GM23338 (cell line): ENCODE measurements at regions not wholly inside any gene's neighbourhood (a gene's known extent, or its start where the extent isn't known, plus 50 kb on each side); places are given as distances from the start of the nearest gene placed in this dataset.

ENCODE experiments used
- ATAC-seq: fragments of 200-7000 bp; cut with Tn5 transposase; 3 replicates; pipeline ENCODE4 v1.9.1; 2020
- DNase-seq: peaks from one replicate; pipeline ENCODE4 v3.0.0-alpha.2; 2015; ENCODE audit warnings: low spot score
- H2AFZ ChIP-seq: fragments of 200-600 bp; sonication (generic); 2 replicates; pipeline ENCODE4 v1.8.0; 2016; ENCODE audit warnings: antibody characterized with exemption, mild to moderate bottlenecking, moderate library complexity
- H3F3A ChIP-seq: fragments of 200-600 bp; sonication (generic); replicated peaks from 2 replicates; pipeline ENCODE4 v1.8.0; 2017; ENCODE audit warnings: antibody characterized with exemption, mixed run types, low read depth
- H3K27ac ChIP-seq: fragments of 200-600 bp; sonication (generic); 2 replicates; pipeline ENCODE4 v1.6.1; 2016; ENCODE audit warnings: low read depth
- H3K27me3 ChIP-seq: fragments of 200-600 bp; sonication (generic); 2 replicates; pipeline ENCODE4 v1.8.0; 2016; ENCODE audit warnings: mild to moderate bottlenecking, mixed run types, moderate library complexity; ENCODE audit not compliant: insufficient read depth
- H3K36me3 ChIP-seq: fragments of 200-600 bp; sonication (generic); 2 replicates; pipeline ENCODE4 v1.8.0; 2016; ENCODE audit warnings: mild to moderate bottlenecking; ENCODE audit not compliant: insufficient read depth
- H3K4me1 ChIP-seq: fragments of 200-600 bp; sonication (generic); 2 replicates; pipeline ENCODE4 v1.8.0; 2016; ENCODE audit warnings: mild to moderate bottlenecking, moderate library complexity; ENCODE audit not compliant: insufficient read depth
- H3K4me2 ChIP-seq: fragments of 200-600 bp; sonication (generic); 2 replicates; pipeline ENCODE4 v1.7.1; 2017; ENCODE audit warnings: mixed run types
- H3K4me3 ChIP-seq: fragments of 200-600 bp; sonication (generic); 2 replicates; pipeline ENCODE4 v1.6.1; 2016; ENCODE audit warnings: mixed run types
- H3K79me2 ChIP-seq: fragments of 200-600 bp; sonication (generic); replicated peaks from 2 replicates; pipeline ENCODE4 v1.8.0; 2017; ENCODE audit warnings: mild to moderate bottlenecking; ENCODE audit not compliant: insufficient read depth
- H3K9me2 ChIP-seq: fragments of 200-600 bp; sonication (generic); 2 replicates; pipeline ENCODE4 v1.8.0; 2017; ENCODE audit not compliant: insufficient read depth
- H4K20me1 ChIP-seq: fragments of 200-600 bp; sonication (generic); replicated peaks from 2 replicates; pipeline ENCODE4 v1.8.0; 2017; ENCODE audit warnings: mild to moderate bottlenecking; ENCODE audit not compliant: insufficient read depth
- H3K27ac Mint-ChIP-seq: 2 replicates; pipeline ENCODE4 v1.8.0; 2020; ENCODE audit warnings: inconsistent platforms, mild to moderate bottlenecking, moderate library complexity, mixed read lengths
- H3K27me3 Mint-ChIP-seq: 3 replicates; pipeline ENCODE4 v1.8.0; 2022; ENCODE audit warnings: low read depth, mild to moderate bottlenecking, moderate library complexity, mixed read lengths, inconsistent platforms; ENCODE audit not compliant: insufficient read depth, poor library complexity
- H3K36me3 Mint-ChIP-seq: 3 replicates; pipeline ENCODE4 v1.8.0; 2021; ENCODE audit warnings: low read depth, mild to moderate bottlenecking, inconsistent platforms, moderate library complexity, mixed read lengths
- H3K4me1 Mint-ChIP-seq: 3 replicates; pipeline ENCODE4 v1.8.0; 2020; ENCODE audit warnings: mild to moderate bottlenecking, inconsistent platforms, mixed read lengths
- H3K4me3 Mint-ChIP-seq: 3 replicates; pipeline ENCODE4 v1.8.0; 2021; ENCODE audit warnings: moderate library complexity, mild to moderate bottlenecking, inconsistent platforms, mixed read lengths
- H3K9me3 Mint-ChIP-seq: 3 replicates; pipeline ENCODE4 v1.8.0; 2020; ENCODE audit warnings: moderate library complexity, mild to moderate bottlenecking, inconsistent platforms, mixed read lengths
- CREB1 ChIP-seq: fragments of 250-450 bp; sonication (Bioruptor Pico); IDR thresholded peaks from 2 replicates; pipeline ENCODE4 v1.5.0; 2020; ENCODE audit warnings: low read depth, mild to moderate bottlenecking, moderate library complexity
- ETS1 ChIP-seq: IDR thresholded peaks from 2 replicates; pipeline ENCODE4 v1.6.1; 2016; ENCODE audit warnings: antibody characterized with exemption
- EZH2 ChIP-seq: fragments of 200-600 bp; sonication (generic); IDR thresholded peaks from one replicate; pipeline ENCODE4 v1.8.0; 2017; ENCODE audit warnings: antibody characterized with exemption, mild to moderate bottlenecking, low read depth; ENCODE audit not compliant: unreplicated experiment
- EZH2phosphoT487 ChIP-seq: fragments of 200-600 bp; sonication (generic); IDR thresholded peaks from one replicate; pipeline ENCODE4 v1.8.1; 2018; ENCODE audit warnings: antibody characterized with exemption; ENCODE audit not compliant: unreplicated experiment
- JUNB ChIP-seq: IDR thresholded peaks from one replicate; pipeline ENCODE4 v1.6.1; 2016; ENCODE audit warnings: antibody characterized with exemption; ENCODE audit not compliant: unreplicated experiment
- NANOG ChIP-seq: IDR thresholded peaks from 2 replicates; pipeline ENCODE4 v1.6.1; 2016; ENCODE audit warnings: antibody characterized with exemption, borderline replicate concordance
- POLR2AphosphoS5 ChIP-seq: IDR thresholded peaks from 2 replicates; pipeline ENCODE4 v1.6.1; 2016; ENCODE audit warnings: antibody characterized with exemption, low read depth
- STAT1 ChIP-seq: IDR thresholded peaks from one replicate; pipeline ENCODE4 v1.6.1; 2016; ENCODE audit warnings: antibody characterized with exemption; ENCODE audit not compliant: unreplicated experiment
- ZNF114 ChIP-seq: fragments of 250-450 bp; sonication (Bioruptor Pico); IDR thresholded peaks from 2 replicates; pipeline ENCODE4 v1.5.0; 2020; ENCODE audit warnings: mild to moderate bottlenecking, moderate library complexity
- ZNF331 ChIP-seq: fragments of 250-450 bp; sonication (Bioruptor Pico); IDR thresholded peaks from 2 replicates; pipeline ENCODE4 v1.5.0; 2020; ENCODE audit warnings: low read depth, mild to moderate bottlenecking, moderate library complexity
- ZNF462 ChIP-seq: fragments of 250-450 bp; sonication (Bioruptor Pico); IDR thresholded peaks from 2 replicates; pipeline ENCODE4 v1.5.0; 2020; ENCODE audit warnings: mild to moderate bottlenecking, moderate library complexity
- TF ChIP-seq, protein P1 (sequence below): IDR thresholded peaks from one replicate; pipeline ENCODE4 v1.6.1; 2018; ENCODE audit warnings: antibody characterized with exemption; ENCODE audit not compliant: unreplicated experiment
- TF ChIP-seq, protein P2 (sequence below), 2 experiments: fragments of 200-600 bp in 1 of 2; sonication (generic) in 1 of 2; conservative IDR thresholded peaks; 2 replicates each; pipeline versions ENCODE4 v1.5.1 to v1.6.1; 2016 to 2017; ENCODE audit warnings: antibody characterized with exemption in 2 of 2, low read depth in 2 of 2, mild to moderate bottlenecking in 2 of 2, moderate library complexity in 1 of 2

GRCh38 chr12:13924286-13924685 lies 57.1 kb downstream of the GRIN2B start:
- no peaks in the 10 kb centered on the region for H3K36me3 Mint-ChIP-seq
- DNase-seq, result no peak
- H3K4me3 Mint-ChIP-seq, result no peak overlapping the region
- H3K27ac Mint-ChIP-seq, result no peak overlapping the region
- no peak for ATAC-seq
- Histone ChIP-seq H3K4me2 (no peak overlapping the region), H3K9me2 (peaks cover 7% of the 10 kb centered on the region; the same call in 1 of the 2 replicates), H3K4me3 (no peak overlapping the region), H3K4me1 (no peaks in the 10 kb centered on the region), H3K27me3 (no peaks in the 10 kb centered on the region), H3K79me2 (no peaks in the 10 kb centered on the region), H4K20me1 (no peaks in the 10 kb centered on the region), H3K27ac (no peak overlapping the region), H3F3A (no peaks in the 10 kb centered on the region), H3K36me3 (no peaks in the 10 kb centered on the region), H2AFZ (no peak overlapping the region)
- H3K4me1 Mint-ChIP-seq, result no peaks in the 10 kb centered on the region; the same call in 2 of the 3 replicates
- no peaks in the 10 kb centered on the region for H3K27me3 Mint-ChIP-seq
- no peaks in the 10 kb centered on the region for H3K9me3 Mint-ChIP-seq
- TF ChIP-seq ETS1 (no peak), EZH2 (no peak), POLR2AphosphoS5 (no peak), ZNF114 (CRISPR knock-in tag) (no peak), EZH2phosphoT487 (no peak), ZNF462 (CRISPR knock-in tag) (no peak), NANOG (no peak), ZNF331 (CRISPR knock-in tag) (no peak), CREB1 (CRISPR knock-in tag) (no peak), JUNB (no peak), STAT1 (no peak)
- TF ChIP-seq, protein P1, sequence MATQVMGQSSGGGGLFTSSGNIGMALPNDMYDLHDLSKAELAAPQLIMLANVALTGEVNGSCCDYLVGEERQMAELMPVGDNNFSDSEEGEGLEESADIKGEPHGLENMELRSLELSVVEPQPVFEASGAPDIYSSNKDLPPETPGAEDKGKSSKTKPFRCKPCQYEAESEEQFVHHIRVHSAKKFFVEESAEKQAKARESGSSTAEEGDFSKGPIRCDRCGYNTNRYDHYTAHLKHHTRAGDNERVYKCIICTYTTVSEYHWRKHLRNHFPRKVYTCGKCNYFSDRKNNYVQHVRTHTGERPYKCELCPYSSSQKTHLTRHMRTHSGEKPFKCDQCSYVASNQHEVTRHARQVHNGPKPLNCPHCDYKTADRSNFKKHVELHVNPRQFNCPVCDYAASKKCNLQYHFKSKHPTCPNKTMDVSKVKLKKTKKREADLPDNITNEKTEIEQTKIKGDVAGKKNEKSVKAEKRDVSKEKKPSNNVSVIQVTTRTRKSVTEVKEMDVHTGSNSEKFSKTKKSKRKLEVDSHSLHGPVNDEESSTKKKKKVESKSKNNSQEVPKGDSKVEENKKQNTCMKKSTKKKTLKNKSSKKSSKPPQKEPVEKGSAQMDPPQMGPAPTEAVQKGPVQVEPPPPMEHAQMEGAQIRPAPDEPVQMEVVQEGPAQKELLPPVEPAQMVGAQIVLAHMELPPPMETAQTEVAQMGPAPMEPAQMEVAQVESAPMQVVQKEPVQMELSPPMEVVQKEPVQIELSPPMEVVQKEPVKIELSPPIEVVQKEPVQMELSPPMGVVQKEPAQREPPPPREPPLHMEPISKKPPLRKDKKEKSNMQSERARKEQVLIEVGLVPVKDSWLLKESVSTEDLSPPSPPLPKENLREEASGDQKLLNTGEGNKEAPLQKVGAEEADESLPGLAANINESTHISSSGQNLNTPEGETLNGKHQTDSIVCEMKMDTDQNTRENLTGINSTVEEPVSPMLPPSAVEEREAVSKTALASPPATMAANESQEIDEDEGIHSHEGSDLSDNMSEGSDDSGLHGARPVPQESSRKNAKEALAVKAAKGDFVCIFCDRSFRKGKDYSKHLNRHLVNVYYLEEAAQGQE, result no peak
- TF ChIP-seq, protein P2, sequence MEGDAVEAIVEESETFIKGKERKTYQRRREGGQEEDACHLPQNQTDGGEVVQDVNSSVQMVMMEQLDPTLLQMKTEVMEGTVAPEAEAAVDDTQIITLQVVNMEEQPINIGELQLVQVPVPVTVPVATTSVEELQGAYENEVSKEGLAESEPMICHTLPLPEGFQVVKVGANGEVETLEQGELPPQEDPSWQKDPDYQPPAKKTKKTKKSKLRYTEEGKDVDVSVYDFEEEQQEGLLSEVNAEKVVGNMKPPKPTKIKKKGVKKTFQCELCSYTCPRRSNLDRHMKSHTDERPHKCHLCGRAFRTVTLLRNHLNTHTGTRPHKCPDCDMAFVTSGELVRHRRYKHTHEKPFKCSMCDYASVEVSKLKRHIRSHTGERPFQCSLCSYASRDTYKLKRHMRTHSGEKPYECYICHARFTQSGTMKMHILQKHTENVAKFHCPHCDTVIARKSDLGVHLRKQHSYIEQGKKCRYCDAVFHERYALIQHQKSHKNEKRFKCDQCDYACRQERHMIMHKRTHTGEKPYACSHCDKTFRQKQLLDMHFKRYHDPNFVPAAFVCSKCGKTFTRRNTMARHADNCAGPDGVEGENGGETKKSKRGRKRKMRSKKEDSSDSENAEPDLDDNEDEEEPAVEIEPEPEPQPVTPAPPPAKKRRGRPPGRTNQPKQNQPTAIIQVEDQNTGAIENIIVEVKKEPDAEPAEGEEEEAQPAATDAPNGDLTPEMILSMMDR (conservative IDR thresholded peaks at IDR 0.05; ENCODE audit: low read depth in 2 of 2), result no peak
